Liver (tissue), 3 donors: ENCODE measurements at regions not wholly inside any gene's neighbourhood (a gene's known extent, or its start where the extent isn't known, plus 50 kb on each side); places are given as distances from the start of the nearest gene placed in this dataset.

Experiments used
- RAD21 ChIP-seq, 2 donors: IDR thresholded peaks; 2 replicates each; pipeline ENCODE4 v1.6.1; 2016; ENCODE audit warnings: antibody characterized with exemption in 2 of 2, mild to moderate bottlenecking in 2 of 2
- TF ChIP-seq, protein P1 (sequence below): fragments of 150-350 bp; IDR thresholded peaks from 2 replicates; pipeline ENCODE4 v1.5.1; 2017; ENCODE audit warnings: improper control_type of control experiment, low read depth, low read length; ENCODE audit not compliant: missing input control
- TF ChIP-seq, protein P2 (sequence below): IDR thresholded peaks from 2 replicates; pipeline ENCODE4 v1.6.1; 2016; ENCODE audit warnings: antibody characterized with exemption
- TF ChIP-seq, protein P3 (sequence below): IDR thresholded peaks from 2 replicates; pipeline ENCODE4 v1.6.1; 2016; ENCODE audit warnings: antibody characterized with exemption
- TF ChIP-seq, protein P4 (sequence below): IDR thresholded peaks from 2 replicates; pipeline ENCODE4 v1.6.1; 2016; ENCODE audit warnings: antibody characterized with exemption, mild to moderate bottlenecking
- donor health status: healthy.
- donor health status: healthy.

DNA sequence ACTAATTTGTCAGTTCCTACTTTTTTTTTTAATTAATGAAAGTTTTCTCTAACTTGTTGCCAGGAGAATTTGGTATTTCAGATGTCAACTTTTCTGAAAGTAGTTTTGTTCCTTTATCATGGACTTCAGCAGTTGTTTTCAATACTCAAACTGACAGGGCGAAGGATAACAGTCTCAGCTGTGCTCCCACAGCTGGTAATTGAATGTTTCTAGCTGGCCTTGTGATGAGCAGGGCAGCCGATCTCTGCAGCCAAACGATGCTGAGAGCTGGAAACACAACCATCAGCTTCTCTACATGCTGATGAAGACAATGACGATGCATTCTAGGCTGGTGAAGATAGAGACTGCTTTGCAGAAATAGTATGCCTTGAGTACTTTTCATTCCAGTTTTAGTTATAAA is 130.0 kb upstream of the MAP9 start:
- TF ChIP-seq, protein P1, sequence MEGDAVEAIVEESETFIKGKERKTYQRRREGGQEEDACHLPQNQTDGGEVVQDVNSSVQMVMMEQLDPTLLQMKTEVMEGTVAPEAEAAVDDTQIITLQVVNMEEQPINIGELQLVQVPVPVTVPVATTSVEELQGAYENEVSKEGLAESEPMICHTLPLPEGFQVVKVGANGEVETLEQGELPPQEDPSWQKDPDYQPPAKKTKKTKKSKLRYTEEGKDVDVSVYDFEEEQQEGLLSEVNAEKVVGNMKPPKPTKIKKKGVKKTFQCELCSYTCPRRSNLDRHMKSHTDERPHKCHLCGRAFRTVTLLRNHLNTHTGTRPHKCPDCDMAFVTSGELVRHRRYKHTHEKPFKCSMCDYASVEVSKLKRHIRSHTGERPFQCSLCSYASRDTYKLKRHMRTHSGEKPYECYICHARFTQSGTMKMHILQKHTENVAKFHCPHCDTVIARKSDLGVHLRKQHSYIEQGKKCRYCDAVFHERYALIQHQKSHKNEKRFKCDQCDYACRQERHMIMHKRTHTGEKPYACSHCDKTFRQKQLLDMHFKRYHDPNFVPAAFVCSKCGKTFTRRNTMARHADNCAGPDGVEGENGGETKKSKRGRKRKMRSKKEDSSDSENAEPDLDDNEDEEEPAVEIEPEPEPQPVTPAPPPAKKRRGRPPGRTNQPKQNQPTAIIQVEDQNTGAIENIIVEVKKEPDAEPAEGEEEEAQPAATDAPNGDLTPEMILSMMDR, result no peak
- TF ChIP-seq, protein P2, sequence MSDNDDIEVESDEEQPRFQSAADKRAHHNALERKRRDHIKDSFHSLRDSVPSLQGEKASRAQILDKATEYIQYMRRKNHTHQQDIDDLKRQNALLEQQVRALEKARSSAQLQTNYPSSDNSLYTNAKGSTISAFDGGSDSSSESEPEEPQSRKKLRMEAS, result no peak
- no peak for TF ChIP-seq RAD21 (IDR thresholded peaks at IDR 0.05)
- TF ChIP-seq, protein P3, sequence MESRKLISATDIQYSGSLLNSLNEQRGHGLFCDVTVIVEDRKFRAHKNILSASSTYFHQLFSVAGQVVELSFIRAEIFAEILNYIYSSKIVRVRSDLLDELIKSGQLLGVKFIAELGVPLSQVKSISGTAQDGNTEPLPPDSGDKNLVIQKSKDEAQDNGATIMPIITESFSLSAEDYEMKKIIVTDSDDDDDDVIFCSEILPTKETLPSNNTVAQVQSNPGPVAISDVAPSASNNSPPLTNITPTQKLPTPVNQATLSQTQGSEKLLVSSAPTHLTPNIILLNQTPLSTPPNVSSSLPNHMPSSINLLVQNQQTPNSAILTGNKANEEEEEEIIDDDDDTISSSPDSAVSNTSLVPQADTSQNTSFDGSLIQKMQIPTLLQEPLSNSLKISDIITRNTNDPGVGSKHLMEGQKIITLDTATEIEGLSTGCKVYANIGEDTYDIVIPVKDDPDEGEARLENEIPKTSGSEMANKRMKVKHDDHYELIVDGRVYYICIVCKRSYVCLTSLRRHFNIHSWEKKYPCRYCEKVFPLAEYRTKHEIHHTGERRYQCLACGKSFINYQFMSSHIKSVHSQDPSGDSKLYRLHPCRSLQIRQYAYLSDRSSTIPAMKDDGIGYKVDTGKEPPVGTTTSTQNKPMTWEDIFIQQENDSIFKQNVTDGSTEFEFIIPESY, result no peak
- TF ChIP-seq, protein P4, sequence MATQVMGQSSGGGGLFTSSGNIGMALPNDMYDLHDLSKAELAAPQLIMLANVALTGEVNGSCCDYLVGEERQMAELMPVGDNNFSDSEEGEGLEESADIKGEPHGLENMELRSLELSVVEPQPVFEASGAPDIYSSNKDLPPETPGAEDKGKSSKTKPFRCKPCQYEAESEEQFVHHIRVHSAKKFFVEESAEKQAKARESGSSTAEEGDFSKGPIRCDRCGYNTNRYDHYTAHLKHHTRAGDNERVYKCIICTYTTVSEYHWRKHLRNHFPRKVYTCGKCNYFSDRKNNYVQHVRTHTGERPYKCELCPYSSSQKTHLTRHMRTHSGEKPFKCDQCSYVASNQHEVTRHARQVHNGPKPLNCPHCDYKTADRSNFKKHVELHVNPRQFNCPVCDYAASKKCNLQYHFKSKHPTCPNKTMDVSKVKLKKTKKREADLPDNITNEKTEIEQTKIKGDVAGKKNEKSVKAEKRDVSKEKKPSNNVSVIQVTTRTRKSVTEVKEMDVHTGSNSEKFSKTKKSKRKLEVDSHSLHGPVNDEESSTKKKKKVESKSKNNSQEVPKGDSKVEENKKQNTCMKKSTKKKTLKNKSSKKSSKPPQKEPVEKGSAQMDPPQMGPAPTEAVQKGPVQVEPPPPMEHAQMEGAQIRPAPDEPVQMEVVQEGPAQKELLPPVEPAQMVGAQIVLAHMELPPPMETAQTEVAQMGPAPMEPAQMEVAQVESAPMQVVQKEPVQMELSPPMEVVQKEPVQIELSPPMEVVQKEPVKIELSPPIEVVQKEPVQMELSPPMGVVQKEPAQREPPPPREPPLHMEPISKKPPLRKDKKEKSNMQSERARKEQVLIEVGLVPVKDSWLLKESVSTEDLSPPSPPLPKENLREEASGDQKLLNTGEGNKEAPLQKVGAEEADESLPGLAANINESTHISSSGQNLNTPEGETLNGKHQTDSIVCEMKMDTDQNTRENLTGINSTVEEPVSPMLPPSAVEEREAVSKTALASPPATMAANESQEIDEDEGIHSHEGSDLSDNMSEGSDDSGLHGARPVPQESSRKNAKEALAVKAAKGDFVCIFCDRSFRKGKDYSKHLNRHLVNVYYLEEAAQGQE, result no peak
